Stimulated activated naive B cell treated with anti-CD40 and anti-IgM and Interleukin-4, amounts not matched to agents 10 μg/mL and 1 μg/mL and 100 μg/mL, for 72 hours (primary cell): ENCODE measurements at regions not wholly inside any gene's neighbourhood (a gene's known extent, or its start where the extent isn't known, plus 50 kb on each side); places are given as distances from the start of the nearest gene placed in this dataset.

Source experiments
- ATAC-seq, 2 donors: fragments of 150-1000 bp; cut with Tn5 transposase; replicated peaks; 2 replicates each; pipeline ENCODE4 v1.10.0; 2021; ENCODE audit warnings: moderate library complexity in 1 of 2
- DNase-seq: peaks from one replicate; pipeline ENCODE4 v3.0.0; 2021
- H3K27ac Mint-ChIP-seq: one replicate; pipeline ENCODE4 v1.8.0; 2022; ENCODE audit warnings: mild to moderate bottlenecking, mixed read lengths
- H3K27me3 Mint-ChIP-seq, 2 donors: one replicate each; pipeline ENCODE4 v1.8.0; 2022; ENCODE audit warnings: mixed read lengths in 2 of 2
- H3K36me3 Mint-ChIP-seq, 2 donors: one replicate each; pipeline ENCODE4 v1.8.0; 2022; ENCODE audit warnings: mixed read lengths in 2 of 2, mild to moderate bottlenecking in 1 of 2
- H3K4me1 Mint-ChIP-seq, 2 donors: one replicate each; pipeline ENCODE4 v1.8.0; 2022; ENCODE audit warnings: mixed read lengths in 2 of 2, mild to moderate bottlenecking in 1 of 2
- H3K4me3 Mint-ChIP-seq, 2 donors: one replicate each; pipeline ENCODE4 v1.8.0; 2022; ENCODE audit warnings: mild to moderate bottlenecking in 2 of 2, mixed read lengths in 2 of 2, moderate library complexity in 1 of 2
- H3K9me3 Mint-ChIP-seq, 2 donors: one replicate each; pipeline ENCODE4 v1.8.0; 2022; ENCODE audit warnings: mixed read lengths in 2 of 2, mild to moderate bottlenecking in 1 of 2

GRCh38 chr4:134425756-134426155 lies 224.2 kb upstream of the PABPC4L start:
- Mint-ChIP-seq H3K27me3 (no peaks in the 10 kb centered on the region), H3K36me3 (no peaks in the 10 kb centered on the region), H3K4me3 (no peak overlapping the region), H3K9me3 (no peaks in the 10 kb centered on the region), H3K4me1 (no peaks in the 10 kb centered on the region), H3K27ac (no peak overlapping the region)
- ATAC-seq (no peak), DNase-seq (no peak)

GRCh38 chr4:134422776-134423175 lies 221.2 kb upstream of the PABPC4L start:
- no peaks in the 10 kb centered on the region for H3K27me3 Mint-ChIP-seq
- H3K27ac Mint-ChIP-seq: no peak overlapping the region
- ATAC-seq (no peak), DNase-seq (no peak)
- no peak overlapping the region for H3K4me3 Mint-ChIP-seq
- H3K9me3 Mint-ChIP-seq: no peaks in the 10 kb centered on the region
- no peaks in the 10 kb centered on the region for H3K36me3 Mint-ChIP-seq
- H3K4me1 Mint-ChIP-seq: no peaks in the 10 kb centered on the region

GRCh38 chr4:134421734-134422133 lies 220.1 kb upstream of the PABPC4L start:
- no peak overlapping the region for H3K4me3 Mint-ChIP-seq
- no peaks in the 10 kb centered on the region for H3K27me3 Mint-ChIP-seq
- ATAC-seq (no peak), DNase-seq (no peak)
- H3K9me3 Mint-ChIP-seq: no peaks in the 10 kb centered on the region
- no peaks in the 10 kb centered on the region for H3K36me3 Mint-ChIP-seq
- H3K27ac Mint-ChIP-seq: no peak overlapping the region
- H3K4me1 Mint-ChIP-seq: no peaks in the 10 kb centered on the region

- Mint-ChIP-seq H3K36me3 (no peaks in the 10 kb centered on the region), H3K9me3 (peaks cover 2 to 4% of the 10 kb centered on the region in 2 donors), H3K27me3 (no peaks in the 10 kb centered on the region), H3K27ac (no peak overlapping the region), H3K4me1 (no peaks in the 10 kb centered on the region), H3K4me3 (no peak overlapping the region)
- no peak for ATAC-seq
- DNase-seq: no peak
Observed at GRCh38 chr4:134408897-134409296, 207.3 kb upstream of the PABPC4L start.

- Mint-ChIP-seq H3K9me3 (peaks cover 4 to 6% of the 10 kb centered on the region in 2 donors), H3K4me1 (no peaks in the 10 kb centered on the region), H3K27ac (no peak overlapping the region), H3K27me3 (no peaks in the 10 kb centered on the region), H3K4me3 (no peak overlapping the region), H3K36me3 (no peaks in the 10 kb centered on the region)
- no peak for DNase-seq
- ATAC-seq: no peak
Observed at GRCh38 chr4:134401798-134402197, 200.2 kb upstream of the PABPC4L start.

- ATAC-seq (no peak), DNase-seq (no peak)
- Mint-ChIP-seq H3K4me1 (no peaks in the 10 kb centered on the region), H3K4me3 (no peak overlapping the region), H3K27ac (no peak overlapping the region), H3K36me3 (no peaks in the 10 kb centered on the region), H3K27me3 (no peaks in the 10 kb centered on the region), H3K9me3 (peaks cover 10 to 12% of the 10 kb centered on the region in 2 donors)
Observed at GRCh38 chr4:134393592-134393991, 192.0 kb upstream of the PABPC4L start.

- no peaks in the 10 kb centered on the region for H3K4me1 Mint-ChIP-seq
- peaks cover 0 to 2% of the 10 kb centered on the region in 2 donors for H3K9me3 Mint-ChIP-seq
- no peak for ATAC-seq
- H3K4me3 Mint-ChIP-seq: no peak overlapping the region
- H3K27ac Mint-ChIP-seq: no peak overlapping the region
- no peak for DNase-seq
- no peaks in the 10 kb centered on the region for H3K27me3 Mint-ChIP-seq
- H3K36me3 Mint-ChIP-seq: no peaks in the 10 kb centered on the region
Observed at GRCh38 chr4:134390319-134390718, 188.7 kb upstream of the PABPC4L start.

- Mint-ChIP-seq H3K4me3 (no peak overlapping the region), H3K36me3 (no peaks in the 10 kb centered on the region), H3K4me1 (no peaks in the 10 kb centered on the region), H3K27me3 (no peaks in the 10 kb centered on the region), H3K9me3 (no peaks in the 10 kb centered on the region), H3K27ac (no peak overlapping the region)
- no peak for ATAC-seq
- no peak for DNase-seq
Observed at GRCh38 chr4:134388351-134388750, 186.8 kb upstream of the PABPC4L start.

GRCh38 chr4:134382478-134383227 lies 181.1 kb upstream of the PABPC4L start:
- DNase-seq (no peak), ATAC-seq (no peak)
- no peak overlapping the region for H3K4me3 Mint-ChIP-seq
- no peaks in the 10 kb centered on the region for H3K36me3 Mint-ChIP-seq
- H3K27ac Mint-ChIP-seq: no peak overlapping the region
- H3K9me3 Mint-ChIP-seq: no peaks in the 10 kb centered on the region
- H3K27me3 Mint-ChIP-seq: no peaks in the 10 kb centered on the region
- H3K4me1 Mint-ChIP-seq: no peaks in the 10 kb centered on the region

GRCh38 chr4:134375775-134376174 lies 174.2 kb upstream of the PABPC4L start:
- DNase-seq (no peak), ATAC-seq (no peak)
- Mint-ChIP-seq H3K27ac (no peak overlapping the region), H3K4me3 (no peak overlapping the region), H3K27me3 (no peaks in the 10 kb centered on the region), H3K36me3 (no peaks in the 10 kb centered on the region), H3K4me1 (no peaks in the 10 kb centered on the region), H3K9me3 (no peaks in the 10 kb centered on the region)

GRCh38 chr4:134365852-134366251 lies 164.3 kb upstream of the PABPC4L start:
- no peaks in the 10 kb centered on the region for H3K27me3 Mint-ChIP-seq
- no peak overlapping the region for H3K27ac Mint-ChIP-seq
- ATAC-seq: no peak
- H3K4me1 Mint-ChIP-seq: no peaks in the 10 kb centered on the region
- DNase-seq: no peak
- H3K4me3 Mint-ChIP-seq: no peak overlapping the region
- H3K36me3 Mint-ChIP-seq: no peaks in the 10 kb centered on the region
- peaks cover 0 to 4% of the 10 kb centered on the region in 2 donors for H3K9me3 Mint-ChIP-seq

GRCh38 chr4:134364928-134365327 lies 163.3 kb upstream of the PABPC4L start:
- Mint-ChIP-seq H3K27ac (no peak overlapping the region), H3K36me3 (no peaks in the 10 kb centered on the region), H3K4me3 (no peak overlapping the region), H3K4me1 (no peaks in the 10 kb centered on the region), H3K27me3 (no peaks in the 10 kb centered on the region), H3K9me3 (peaks cover 0 to 4% of the 10 kb centered on the region in 2 donors)
- ATAC-seq (no peak), DNase-seq (no peak)

GRCh38 chr4:134345244-134345643 lies 143.7 kb upstream of the PABPC4L start:
- no peaks in the 10 kb centered on the region for H3K4me1 Mint-ChIP-seq
- no peak overlapping the region for H3K4me3 Mint-ChIP-seq
- ATAC-seq (no peak), DNase-seq (no peak)
- no peaks in the 10 kb centered on the region for H3K9me3 Mint-ChIP-seq
- H3K27me3 Mint-ChIP-seq: no peaks in the 10 kb centered on the region
- H3K36me3 Mint-ChIP-seq: no peaks in the 10 kb centered on the region
- no peak overlapping the region for H3K27ac Mint-ChIP-seq

GRCh38 chr4:134343656-134344055 lies 142.1 kb upstream of the PABPC4L start:
- no peak for ATAC-seq
- no peaks in the 10 kb centered on the region for H3K9me3 Mint-ChIP-seq
- no peaks in the 10 kb centered on the region for H3K27me3 Mint-ChIP-seq
- DNase-seq: no peak
- H3K4me1 Mint-ChIP-seq: no peaks in the 10 kb centered on the region
- no peak overlapping the region for H3K4me3 Mint-ChIP-seq
- no peak overlapping the region for H3K27ac Mint-ChIP-seq
- no peaks in the 10 kb centered on the region for H3K36me3 Mint-ChIP-seq

GRCh38 chr4:134343081-134343480 lies 141.5 kb upstream of the PABPC4L start:
- H3K27ac Mint-ChIP-seq: no peak overlapping the region
- H3K4me1 Mint-ChIP-seq: no peaks in the 10 kb centered on the region
- H3K27me3 Mint-ChIP-seq: no peaks in the 10 kb centered on the region
- no peak for DNase-seq
- H3K9me3 Mint-ChIP-seq: no peaks in the 10 kb centered on the region
- H3K36me3 Mint-ChIP-seq: no peaks in the 10 kb centered on the region
- H3K4me3 Mint-ChIP-seq: no peak overlapping the region
- ATAC-seq: no peak

GRCh38 chr4:134337574-134337973 lies 136.0 kb upstream of the PABPC4L start:
- ATAC-seq (no peak), DNase-seq (no peak)
- Mint-ChIP-seq H3K4me1 (no peaks in the 10 kb centered on the region), H3K9me3 (peaks cover 2 to 3% of the 10 kb centered on the region in 2 donors), H3K27ac (no peak overlapping the region), H3K27me3 (no peaks in the 10 kb centered on the region), H3K36me3 (no peaks in the 10 kb centered on the region), H3K4me3 (no peak overlapping the region)
